GM12878 (cell line): ENCODE measurements at regions not wholly inside any gene's neighbourhood (a gene's known extent, or its start where the extent isn't known, plus 50 kb on each side); places are given as distances from the start of the nearest gene placed in this dataset.

ENCODE experiments used
- CREB1 ChIP-seq: IDR thresholded peaks from 2 replicates; pipeline ENCODE4 v1.6.1; 2012; ENCODE audit warnings: low read depth, mild to moderate bottlenecking, inconsistent platforms
- CREM ChIP-seq: IDR thresholded peaks from 2 replicates; pipeline ENCODE4 v1.6.1; 2014; ENCODE audit warnings: antibody characterized with exemption, low read depth
- DPF2 ChIP-seq: fragments of 450-650 bp; IDR thresholded peaks from 2 replicates; pipeline ENCODE4 v1.6.1; 2017; ENCODE audit warnings: mild to moderate bottlenecking
- ELK1 ChIP-seq: IDR thresholded peaks from 2 replicates; pipeline ENCODE4 v1.6.1; 2012; ENCODE audit warnings: low read depth, low read length, improper control_type of control experiment
- ESRRA ChIP-seq: IDR thresholded peaks from 2 replicates; pipeline ENCODE4 v1.6.1; 2012; ENCODE audit warnings: mild to moderate bottlenecking, low read length, improper control_type of control experiment
- FOXM1 ChIP-seq: IDR thresholded peaks from 2 replicates; pipeline ENCODE4 v1.6.1; 2012; ENCODE audit warnings: low read depth, mild to moderate bottlenecking, inconsistent platforms, low read length, moderate library complexity
- HDAC2 ChIP-seq: fragments of 200-600 bp; sonication (generic); IDR thresholded peaks from 2 replicates; pipeline ENCODE4 v1.6.1; 2017
- HDAC6 ChIP-seq: fragments of 200-600 bp; sonication (generic); IDR thresholded peaks from one replicate; pipeline ENCODE4 v1.8.0; 2017; ENCODE audit warnings: antibody characterized with exemption; ENCODE audit not compliant: unreplicated experiment
- IKZF1 ChIP-seq: fragments of 450-650 bp; conservative IDR thresholded peaks from 2 replicates; pipeline ENCODE4 v1.6.1; 2017; ENCODE audit warnings: antibody characterized with exemption, mild to moderate bottlenecking
- IKZF2 ChIP-seq, 2 experiments: fragments of 450-650 bp; IDR thresholded peaks; 2 replicates each; pipeline ENCODE4 v1.6.1; 2017; ENCODE audit warnings: mild to moderate bottlenecking in 2 of 2, moderate library complexity in 2 of 2
- IRF4 ChIP-seq: IDR thresholded peaks from 2 replicates; pipeline ENCODE4 v1.6.1; 2011; ENCODE audit warnings: low read depth, low read length
- KAT2A ChIP-seq: conservative IDR thresholded peaks from 2 replicates; pipeline ENCODE4 v1.6.1; 2011; ENCODE audit warnings: low read depth, low read length; ENCODE audit not compliant: control insufficient read depth
- MEF2B ChIP-seq: fragments of 450-650 bp; IDR thresholded peaks from 2 replicates; pipeline ENCODE4 v1.6.1; 2018; ENCODE audit warnings: mild to moderate bottlenecking, moderate library complexity; ENCODE audit not compliant: partially characterized antibody, poor library complexity, severe bottlenecking
- MLLT1 ChIP-seq: fragments of 450-650 bp; IDR thresholded peaks from 2 replicates; pipeline ENCODE4 v1.6.1; 2016; ENCODE audit warnings: mild to moderate bottlenecking
- MTA2 ChIP-seq: fragments of 450-650 bp; IDR thresholded peaks from 2 replicates; pipeline ENCODE4 v1.6.1; 2016; ENCODE audit warnings: low read depth, mild to moderate bottlenecking, moderate library complexity
- NFIC ChIP-seq: IDR thresholded peaks from 2 replicates; pipeline ENCODE4 v1.6.1; 2012; ENCODE audit warnings: low read depth, mild to moderate bottlenecking, inconsistent platforms, low read length, moderate library complexity
- NFXL1 ChIP-seq: fragments of 450-650 bp; IDR thresholded peaks from 2 replicates; pipeline ENCODE4 v1.6.1; 2017; ENCODE audit warnings: antibody characterized with exemption, mild to moderate bottlenecking, borderline replicate concordance
- PBX3 ChIP-seq: IDR thresholded peaks from 2 replicates; pipeline ENCODE4 v1.6.1; 2011; ENCODE audit warnings: mild to moderate bottlenecking, low read depth, low read length, moderate library complexity; ENCODE audit not compliant: insufficient replicate concordance
- POU2F2 ChIP-seq: IDR thresholded peaks from 3 replicates; pipeline ENCODE4 v1.6.1; 2011; ENCODE audit warnings: low read depth, mild to moderate bottlenecking, low read length, borderline replicate concordance
- RUNX3 ChIP-seq: IDR thresholded peaks from 2 replicates; pipeline ENCODE4 v1.6.1; 2012; ENCODE audit warnings: low read length, inconsistent platforms
- SPI1 ChIP-seq: IDR thresholded peaks from 2 replicates; pipeline ENCODE4 v1.6.1; 2011; ENCODE audit warnings: low read depth, mild to moderate bottlenecking, low read length, moderate library complexity, borderline replicate concordance; ENCODE audit not compliant: insufficient read depth
- SREBF2 ChIP-seq: IDR thresholded peaks from 2 replicates; pipeline ENCODE4 v1.6.1; 2012; ENCODE audit warnings: mild to moderate bottlenecking, low read length
- STAT1 ChIP-seq: fragments of 450-650 bp; conservative IDR thresholded peaks from 2 replicates; pipeline ENCODE4 v1.6.1; 2014; ENCODE audit warnings: antibody characterized with exemption, mild to moderate bottlenecking
- SUPT20H ChIP-seq: IDR thresholded peaks from 2 replicates; pipeline ENCODE4 v1.6.1; 2011; ENCODE audit warnings: low read depth, mild to moderate bottlenecking, low read length, moderate library complexity, borderline replicate concordance; ENCODE audit not compliant: control insufficient read depth
- ZBTB40 ChIP-seq: fragments of 450-650 bp; IDR thresholded peaks from 2 replicates; pipeline ENCODE4 v1.6.1; 2016; ENCODE audit warnings: mild to moderate bottlenecking, moderate library complexity, borderline replicate concordance
- ZNF622 ChIP-seq: fragments of 450-650 bp; IDR thresholded peaks from 2 replicates; pipeline ENCODE4 v1.6.1; 2017; ENCODE audit warnings: mild to moderate bottlenecking, inconsistent platforms

GRCh38 chr6:44735630-44735963 lies 348.1 kb downstream of the CDC5L start (continued):
- TF ChIP-seq MEF2B (peak; percentile 19), DPF2 (peak; percentile 82), SUPT20H (no peak), HDAC2 (no peak), ESRRA (no peak), IRF4 (peak; percentile 73), NFXL1 (no peak), ZBTB40 (no peak), CREB1 (0 out of 2 replicates have a peak, but pooled peaks have one; percentile 29), CREM (peak; percentile 74; the same call in 1 of the 2 replicates), MTA2 (peak; percentile 30; the same call in 1 of the 2 replicates), STAT1 (no peak), SPI1 (peak; percentile 48; the same call in 1 of the 2 replicates), POU2F2 (no peak), ZNF622 (no peak), KAT2A (no peak), NFIC (peak; percentile 79), IKZF1 (peak; percentile 83), PBX3 (no peak), ELK1 (no peak), IKZF2 (IDR thresholded peaks at IDR 0.05) (peak; percentile 76 to 85; a peak in 3 of 4 replicates), FOXM1 (peak; percentile 78; the same call in 1 of the 2 replicates), MLLT1 (no peak), RUNX3 (peak; percentile 71), HDAC6 (no peak), SREBF2 (no peak)
